OCI-LY7 (cell line): ENCODE measurements at regions not wholly inside any gene's neighbourhood (a gene's known extent, or its start where the extent isn't known, plus 50 kb on each side); places are given as distances from the start of the nearest gene placed in this dataset.

Experiments used
- BruUV-seq: library from RNA; stranded (reverse); fragments of 400-500 nt; replicated peaks from 2 replicates; lab custom pipeline; 2021; lab: Mats Ljungman, UMichigan
- CTCF ChIA-PET: fragments of 300-600 bp; sonication (Branson Sonifier 250); formaldehyde crosslinking; loops from one replicate; lab custom pipeline; 2022; ENCODE audit warnings: antibody characterized with exemption; ENCODE audit not compliant: unreplicated experiment; lab: Charles Lee
- POLR2A ChIA-PET: fragments of 300-600 bp; sonication (Branson Sonifier 250); formaldehyde crosslinking; loops from one replicate; lab custom pipeline; 2022; ENCODE audit warnings: antibody characterized with exemption; lab: Charles Lee
- DNase-seq: peaks from one replicate; pipeline ENCODE4 v3.0.0-alpha.2; 2015; ENCODE audit warnings: low spot score
- H2AFZ ChIP-seq: fragments of 200-600 bp; sonication (generic), shearing (Covaris generic); 2 replicates; pipeline ENCODE4 v1.6.1; 2014; ENCODE audit warnings: mild to moderate bottlenecking, antibody characterized with exemption, low read length, moderate library complexity
- H3K27ac ChIP-seq: fragments of 200-600 bp; sonication (generic); 2 replicates; pipeline ENCODE4 v1.5.1; 2014; ENCODE audit warnings: mixed run types, low read depth, mild to moderate bottlenecking, moderate library complexity, low read length, inconsistent platforms; ENCODE audit not compliant: poor library complexity, severe bottlenecking
- H3K36me3 ChIP-seq: fragments of 200-600 bp; sonication (generic); 2 replicates; pipeline ENCODE4 v1.6.1; 2014; ENCODE audit warnings: mild to moderate bottlenecking, antibody characterized with exemption, low read length, moderate library complexity, mixed read lengths; ENCODE audit not compliant: insufficient read depth
- H3K4me1 ChIP-seq: fragments of 200-600 bp; sonication (generic); 2 replicates; pipeline ENCODE4 v1.5.1; 2014; ENCODE audit warnings: mild to moderate bottlenecking, low read length; ENCODE audit not compliant: insufficient read depth, poor library complexity, severe bottlenecking
- H3K4me2 ChIP-seq: fragments of 200-600 bp; sonication (generic); 2 replicates; pipeline ENCODE4 v1.6.1; 2014; ENCODE audit warnings: mild to moderate bottlenecking, low read length
- H3K4me3 ChIP-seq: fragments of 200-600 bp; sonication (generic); 2 replicates; pipeline ENCODE4 v1.5.1; 2014; ENCODE audit warnings: mild to moderate bottlenecking, low read depth, low read length; ENCODE audit not compliant: poor library complexity, severe bottlenecking
- H3K79me2 ChIP-seq: fragments of 200-600 bp; sonication (generic); 2 replicates; pipeline ENCODE4 v1.6.1; 2016; ENCODE audit warnings: low read depth, mild to moderate bottlenecking, low read length, moderate library complexity, mixed read lengths; ENCODE audit not compliant: insufficient read depth
- H3K9me2 ChIP-seq: fragments of 200-600 bp; sonication (generic); 2 replicates; pipeline ENCODE4 v1.6.1; 2016; ENCODE audit warnings: mild to moderate bottlenecking, low read length, mixed read lengths; ENCODE audit not compliant: insufficient read depth
- H3K9me3 ChIP-seq: fragments of 200-600 bp; sonication (generic); 2 replicates; pipeline ENCODE4 v1.6.1; 2014; ENCODE audit warnings: mild to moderate bottlenecking, mixed run types, low read length, mixed read lengths
- H4K20me1 ChIP-seq: fragments of 200-600 bp; sonication (generic); 2 replicates; pipeline ENCODE4 v1.6.1; 2014; ENCODE audit warnings: mild to moderate bottlenecking, antibody characterized with exemption, low read length, moderate library complexity, mixed read lengths; ENCODE audit not compliant: insufficient read depth
- EZH2phosphoT487 ChIP-seq: fragments of 200-600 bp; sonication (generic); IDR thresholded peaks from 2 replicates; pipeline ENCODE4 v1.6.1; 2018; ENCODE audit warnings: low read depth, borderline replicate concordance, mild to moderate bottlenecking, mixed run types, antibody characterized with exemption, low read length, moderate library complexity, mixed read lengths
- intact Hi-C: fragments of 100-400 bp; cut with micrococcal nuclease; formaldehyde crosslinking; loops from one replicate; pipeline ENCODE4 v1.10.0; 2022; ENCODE audit not compliant: unreplicated experiment
- TF ChIP-seq, protein P1 (sequence below): fragments of 200-600 bp; sonication (generic); conservative IDR thresholded peaks from 2 replicates; pipeline ENCODE4 v1.5.1; 2014; ENCODE audit warnings: mild to moderate bottlenecking, antibody characterized with exemption, low read length, moderate library complexity, mixed read lengths

DNA sequence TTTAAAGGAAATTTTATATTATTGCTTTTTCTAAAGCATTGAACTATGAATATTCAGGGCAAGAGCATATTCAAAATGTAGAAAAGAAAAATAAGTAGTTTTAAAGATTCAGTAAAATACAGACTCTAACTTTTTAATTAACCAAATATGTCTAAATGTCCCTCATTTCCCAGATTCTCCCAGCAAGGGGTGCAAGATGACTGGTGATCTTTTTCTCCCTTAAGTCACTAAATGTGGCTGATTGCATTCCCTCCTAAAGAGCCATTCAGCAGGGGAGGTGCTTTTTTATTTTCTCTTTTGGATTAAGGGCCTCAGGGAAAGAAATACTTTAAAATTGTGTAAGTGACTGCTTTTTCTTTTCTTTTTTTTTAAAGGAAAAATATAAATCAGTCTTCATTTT, 406.9 kb downstream of the OXSM start:
- H3K4me1 ChIP-seq = no peaks in the 10 kb centered on the region
- intact Hi-C loops = no loop called here
- H3K27ac ChIP-seq = no peak overlapping the region
- DNase-seq = no peak
- no TSS peak for BruUV-seq
- H3K79me2 ChIP-seq = no peaks in the 10 kb centered on the region
- TF ChIP-seq, protein P1, sequence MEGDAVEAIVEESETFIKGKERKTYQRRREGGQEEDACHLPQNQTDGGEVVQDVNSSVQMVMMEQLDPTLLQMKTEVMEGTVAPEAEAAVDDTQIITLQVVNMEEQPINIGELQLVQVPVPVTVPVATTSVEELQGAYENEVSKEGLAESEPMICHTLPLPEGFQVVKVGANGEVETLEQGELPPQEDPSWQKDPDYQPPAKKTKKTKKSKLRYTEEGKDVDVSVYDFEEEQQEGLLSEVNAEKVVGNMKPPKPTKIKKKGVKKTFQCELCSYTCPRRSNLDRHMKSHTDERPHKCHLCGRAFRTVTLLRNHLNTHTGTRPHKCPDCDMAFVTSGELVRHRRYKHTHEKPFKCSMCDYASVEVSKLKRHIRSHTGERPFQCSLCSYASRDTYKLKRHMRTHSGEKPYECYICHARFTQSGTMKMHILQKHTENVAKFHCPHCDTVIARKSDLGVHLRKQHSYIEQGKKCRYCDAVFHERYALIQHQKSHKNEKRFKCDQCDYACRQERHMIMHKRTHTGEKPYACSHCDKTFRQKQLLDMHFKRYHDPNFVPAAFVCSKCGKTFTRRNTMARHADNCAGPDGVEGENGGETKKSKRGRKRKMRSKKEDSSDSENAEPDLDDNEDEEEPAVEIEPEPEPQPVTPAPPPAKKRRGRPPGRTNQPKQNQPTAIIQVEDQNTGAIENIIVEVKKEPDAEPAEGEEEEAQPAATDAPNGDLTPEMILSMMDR = no peak
- TF ChIP-seq EZH2phosphoT487 = no peak
- no peaks in the 10 kb centered on the region for H3K36me3 ChIP-seq
- no peaks in the 10 kb centered on the region for H3K9me3 ChIP-seq
- H3K9me2 ChIP-seq = no peaks in the 10 kb centered on the region
- POLR2A ChIA-PET = no interaction called here
- CTCF ChIA-PET = no interaction called here
- no peak overlapping the region for H2AFZ ChIP-seq
- no peak overlapping the region for H3K4me3 ChIP-seq
- no peak overlapping the region for H3K4me2 ChIP-seq
- no peaks in the 10 kb centered on the region for H4K20me1 ChIP-seq

DNA sequence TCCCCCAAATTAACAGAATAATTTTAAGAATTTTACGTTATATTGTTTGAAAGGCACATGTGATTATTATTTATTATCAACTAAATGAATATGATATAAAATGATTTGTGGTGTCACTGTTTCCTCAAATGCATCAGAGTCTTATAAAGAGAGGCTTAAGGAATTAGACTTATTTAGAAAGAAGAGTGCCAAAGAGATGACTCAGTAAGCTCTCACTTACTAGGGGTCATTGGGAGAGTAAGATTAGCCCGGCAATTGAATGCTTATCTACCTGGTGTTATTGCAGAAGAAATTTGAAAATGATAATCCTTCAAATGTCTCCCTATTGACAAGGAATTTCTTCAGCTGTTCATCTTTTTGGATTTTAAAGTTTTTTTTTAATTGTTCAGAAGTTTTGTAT, 408.7 kb downstream of the OXSM start:
- Histone ChIP-seq H2AFZ (no peak overlapping the region), H3K4me3 (no peak overlapping the region), H3K36me3 (no peaks in the 10 kb centered on the region), H3K27ac (no peak overlapping the region), H4K20me1 (no peaks in the 10 kb centered on the region), H3K4me2 (no peak overlapping the region), H3K4me1 (no peaks in the 10 kb centered on the region), H3K9me2 (no peaks in the 10 kb centered on the region), H3K9me3 (no peaks in the 10 kb centered on the region), H3K79me2 (no peaks in the 10 kb centered on the region)
- intact Hi-C loops = no loop called here
- CTCF ChIA-PET = no interaction called here
- no peak for TF ChIP-seq EZH2phosphoT487
- TF ChIP-seq, protein P1 = no peak
- no TSS peak for BruUV-seq
- POLR2A ChIA-PET = interaction anchor here (1.2 kb wide), 1 partner anchor 19 kb away, joined by 5 read pairs; no protein-coding TSS in a partner anchor
- DNase-seq = no peak

DNA sequence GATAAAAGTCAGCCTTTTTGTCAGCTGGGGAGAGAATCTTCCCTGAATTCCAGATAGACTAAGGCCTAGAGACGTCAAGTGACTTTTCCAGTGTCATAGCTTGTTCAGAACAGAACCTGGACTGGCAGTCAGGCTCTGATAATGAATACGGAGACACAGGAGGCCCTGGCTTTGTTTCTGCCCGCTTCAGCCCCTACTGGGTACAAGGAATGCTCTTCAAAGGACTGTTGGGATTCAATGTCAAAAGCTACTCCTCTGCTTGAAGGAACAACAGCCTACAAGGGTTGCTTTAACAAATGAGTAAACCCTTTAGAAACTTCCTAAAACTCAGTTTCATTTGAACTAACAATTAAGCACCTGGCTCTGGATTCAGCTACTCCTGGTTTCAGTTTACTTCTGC, 412.3 kb downstream of the OXSM start:
- no peak overlapping the region for H3K4me3 ChIP-seq
- CTCF ChIA-PET = no interaction called here
- H4K20me1 ChIP-seq = no peaks in the 10 kb centered on the region
- POLR2A ChIA-PET = no interaction called here
- no TSS peak for BruUV-seq
- H3K36me3 ChIP-seq = no peaks in the 10 kb centered on the region
- H3K4me1 ChIP-seq = no peaks in the 10 kb centered on the region
- DNase-seq = no peak
- TF ChIP-seq EZH2phosphoT487 = no peak
- TF ChIP-seq, protein P1 = no peak
- no peak overlapping the region for H2AFZ ChIP-seq
- no peaks in the 10 kb centered on the region for H3K9me3 ChIP-seq
- no peaks in the 10 kb centered on the region for H3K79me2 ChIP-seq
- no peak overlapping the region for H3K4me2 ChIP-seq
- intact Hi-C loops = no loop called here
- no peak overlapping the region for H3K27ac ChIP-seq
- H3K9me2 ChIP-seq = no peaks in the 10 kb centered on the region
